Mesenchymal stem cell (in vitro differentiated cells and primary cell): ENCODE measurements at regions not wholly inside any gene's neighbourhood (a gene's known extent, or its start where the extent isn't known, plus 50 kb on each side); places are given as distances from the start of the nearest gene placed in this dataset.

Experiments
- DNase-seq: peaks from one replicate; pipeline ENCODE4 v3.0.0-alpha.2; 2013
- H2AFZ ChIP-seq: one replicate; pipeline ENCODE4 v1.6.1; 2013; ENCODE audit warnings: low read depth, mild to moderate bottlenecking, control low read depth, inconsistent platforms, low read length, moderate library complexity
- H2AK5ac ChIP-seq: 2 replicates; pipeline ENCODE4 v1.6.1; 2013; ENCODE audit warnings: low read length, moderate library complexity, mild to moderate bottlenecking, inconsistent platforms; ENCODE audit not compliant: severe bottlenecking
- H2BK120ac ChIP-seq: one replicate; pipeline ENCODE4 v1.6.1; 2013; ENCODE audit warnings: low read depth, mild to moderate bottlenecking, inconsistent platforms, low read length, moderate library complexity
- H2BK12ac ChIP-seq, 2 experiments: one replicate each; pipeline ENCODE4 v1.6.1; 2013; ENCODE audit warnings: inconsistent platforms in 2 of 2, low read length in 2 of 2, mild to moderate bottlenecking in 2 of 2, moderate library complexity in 2 of 2, control low read depth in 1 of 2
- H2BK15ac ChIP-seq: one replicate; pipeline ENCODE4 v1.6.1; 2013; ENCODE audit warnings: mild to moderate bottlenecking, low read depth, inconsistent platforms; ENCODE audit not compliant: poor library complexity, severe bottlenecking
- H2BK5ac ChIP-seq: 2 replicates; pipeline ENCODE4 v1.6.1; 2013; ENCODE audit warnings: low read depth, mild to moderate bottlenecking, low read length, control low read depth, inconsistent platforms; ENCODE audit not compliant: poor library complexity, severe bottlenecking
- H3K14ac ChIP-seq, 2 experiments: one replicate each; pipeline ENCODE4 v1.6.1; 2013; ENCODE audit warnings: inconsistent platforms in 2 of 2, low read length in 2 of 2, control low read depth in 1 of 2, mild to moderate bottlenecking in 1 of 2, moderate library complexity in 1 of 2
- H3K18ac ChIP-seq, 2 experiments: one replicate each; pipeline ENCODE4 v1.6.1; 2013; ENCODE audit warnings: inconsistent platforms in 2 of 2, low read length in 2 of 2, control low read depth in 1 of 2, low read depth in 1 of 2, mild to moderate bottlenecking in 1 of 2
- H3K23ac ChIP-seq, 2 experiments: one replicate each; pipeline ENCODE4 v1.6.1; 2013; ENCODE audit warnings: inconsistent platforms in 2 of 2, low read length in 2 of 2, mild to moderate bottlenecking in 2 of 2, moderate library complexity in 2 of 2, control low read depth in 1 of 2
- H3K27ac ChIP-seq: 2 replicates; pipeline ENCODE4 v1.5.1; 2013; ENCODE audit warnings: mild to moderate bottlenecking, moderate library complexity, low read length, control low read depth, inconsistent platforms; ENCODE audit not compliant: poor library complexity, severe bottlenecking
- H3K27me3 ChIP-seq, 2 experiments: 2 replicates each; pipeline versions ENCODE4 v1.6.1 to v1.7.0; 2013; ENCODE audit warnings: low read length in 2 of 2, mild to moderate bottlenecking in 2 of 2, moderate library complexity in 2 of 2, control low read depth in 1 of 2, inconsistent platforms in 1 of 2; ENCODE audit not compliant: control insufficient read depth in 1 of 2, insufficient read depth in 1 of 2
- H3K36me3 ChIP-seq, 2 experiments: 2 replicates each; pipeline versions ENCODE4 v1.6.1 to v1.7.0; 2013; ENCODE audit warnings: low read length in 2 of 2, control low read depth in 1 of 2, inconsistent platforms in 1 of 2, low read depth in 1 of 2, mild to moderate bottlenecking in 1 of 2; ENCODE audit not compliant: insufficient read depth in 2 of 2, control insufficient read depth in 1 of 2
- H3K4ac ChIP-seq, 2 experiments: one replicate each; pipeline ENCODE4 v1.6.1; 2013; ENCODE audit warnings: inconsistent platforms in 2 of 2, low read length in 2 of 2, mild to moderate bottlenecking in 2 of 2, moderate library complexity in 2 of 2, control low read depth in 1 of 2, low read depth in 1 of 2
- H3K4me1 ChIP-seq: 2 replicates; pipeline ENCODE4 v1.6.1; 2013; ENCODE audit warnings: low read depth, low read length, control low read depth; ENCODE audit not compliant: control insufficient read depth, insufficient read depth
- H3K4me2 ChIP-seq: 2 replicates; pipeline ENCODE4 v1.6.1; 2013; ENCODE audit warnings: low read length, mild to moderate bottlenecking, inconsistent platforms; ENCODE audit not compliant: poor library complexity, severe bottlenecking
- H3K4me3 ChIP-seq, 2 experiments: 2 replicates each; pipeline versions ENCODE4 v1.5.1 to v1.7.0; 2013; ENCODE audit warnings: low read length in 2 of 2, mild to moderate bottlenecking in 2 of 2, control low read depth in 1 of 2, low read depth in 1 of 2; ENCODE audit not compliant: insufficient read depth in 1 of 2
- H3K79me1 ChIP-seq: replicated peaks from 2 replicates; pipeline ENCODE4 v1.6.1; 2013; ENCODE audit warnings: mild to moderate bottlenecking, control low read depth, low read length, inconsistent platforms; ENCODE audit not compliant: poor library complexity, severe bottlenecking
- H3K9ac ChIP-seq: 2 replicates; pipeline ENCODE4 v1.7.0; 2013; ENCODE audit warnings: mild to moderate bottlenecking, low read length, moderate library complexity
- H3K9me3 ChIP-seq: 2 replicates; pipeline ENCODE4 v1.7.0; 2013; ENCODE audit warnings: mild to moderate bottlenecking, low read length; ENCODE audit not compliant: control insufficient read depth
- H4K8ac ChIP-seq: one replicate; pipeline ENCODE4 v1.6.1; 2013; ENCODE audit warnings: inconsistent platforms, mild to moderate bottlenecking, low read length, moderate library complexity
- H4K91ac ChIP-seq: one replicate; pipeline ENCODE4 v1.6.1; 2013; ENCODE audit warnings: mild to moderate bottlenecking, low read length, inconsistent platforms
- WGBS: methylation state at CpG from one replicate; pipeline ENCODE4 v1.1.7; 2013; ENCODE audit warnings: mixed read lengths; 5-methylcytosine and 5-hydroxymethylcytosine counted together

GRCh38 chr2:41540272-41540998 lies 507.4 kb upstream of the PKDCC start:
- no peak overlapping the region for H4K8ac ChIP-seq
- H4K91ac ChIP-seq = no peak overlapping the region
- H2AK5ac ChIP-seq = no peak overlapping the region
- no peaks in the 10 kb centered on the region for H3K79me1 ChIP-seq
- no peaks in the 10 kb centered on the region for H3K27me3 ChIP-seq
- H2BK12ac ChIP-seq = no peak overlapping the region
- H3K14ac ChIP-seq = no peak overlapping the region
- H2AFZ ChIP-seq = no peak overlapping the region
- H3K27ac ChIP-seq = no peak overlapping the region
- H2BK15ac ChIP-seq = no peak overlapping the region
- DNase-seq = no peak
- no peaks in the 10 kb centered on the region for H3K36me3 ChIP-seq
- H3K4me1 ChIP-seq = no peaks in the 10 kb centered on the region
- H3K9ac ChIP-seq = no peak overlapping the region
- H3K23ac ChIP-seq = no peak overlapping the region
- no peak overlapping the region for H3K18ac ChIP-seq
- H2BK5ac ChIP-seq = no peak overlapping the region
- no peak overlapping the region for H3K4ac ChIP-seq
- H2BK120ac ChIP-seq = no peak overlapping the region
- 100% methylated on average over 1 of the region's 2 CpGs for WGBS
- no peak overlapping the region for H3K4me3 ChIP-seq
- no peak overlapping the region for H3K4me2 ChIP-seq
- peaks cover 9% of the 10 kb centered on the region for H3K9me3 ChIP-seq

DNA sequence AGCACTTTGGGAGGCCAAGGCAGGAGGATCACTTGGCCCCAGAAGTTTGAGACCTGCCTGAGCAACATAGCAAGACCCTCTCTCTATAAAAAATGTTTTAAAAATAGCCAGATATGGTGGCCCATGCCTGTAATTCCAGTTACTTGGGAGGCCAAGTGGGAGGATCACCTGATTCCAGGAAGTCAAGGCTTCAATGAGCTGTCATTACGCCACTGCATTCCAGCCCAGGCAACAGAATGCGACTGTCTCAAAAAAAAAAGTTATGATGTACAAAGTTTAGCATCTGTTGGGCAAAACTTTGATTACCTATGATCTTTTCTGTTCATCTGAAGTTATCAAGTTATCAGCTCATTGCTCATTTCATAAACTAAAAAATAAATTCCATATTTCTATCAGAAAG lies 504.1 kb upstream of the PKDCC start:
- Histone ChIP-seq H4K91ac (no peak overlapping the region), H3K9me3 (no peaks in the 10 kb centered on the region), H3K14ac (no peak overlapping the region), H2BK15ac (no peak overlapping the region), H3K23ac (no peak overlapping the region), H2AFZ (no peak overlapping the region), H2BK120ac (no peak overlapping the region), H3K4ac (no peak overlapping the region), H2BK5ac (no peak overlapping the region), H3K79me1 (no peaks in the 10 kb centered on the region), H3K9ac (no peak overlapping the region), H3K4me3 (no peak overlapping the region), H3K36me3 (no peaks in the 10 kb centered on the region), H3K4me2 (no peak overlapping the region), H4K8ac (no peak overlapping the region), H3K18ac (no peak overlapping the region), H3K27me3 (no peaks in the 10 kb centered on the region), H2AK5ac (no peak overlapping the region), H3K4me1 (no peaks in the 10 kb centered on the region), H3K27ac (no peak overlapping the region), H2BK12ac (no peak overlapping the region)
- DNase-seq = no peak
- WGBS = 63% methylated on average over 1 of the region's 2 CpGs

DNA sequence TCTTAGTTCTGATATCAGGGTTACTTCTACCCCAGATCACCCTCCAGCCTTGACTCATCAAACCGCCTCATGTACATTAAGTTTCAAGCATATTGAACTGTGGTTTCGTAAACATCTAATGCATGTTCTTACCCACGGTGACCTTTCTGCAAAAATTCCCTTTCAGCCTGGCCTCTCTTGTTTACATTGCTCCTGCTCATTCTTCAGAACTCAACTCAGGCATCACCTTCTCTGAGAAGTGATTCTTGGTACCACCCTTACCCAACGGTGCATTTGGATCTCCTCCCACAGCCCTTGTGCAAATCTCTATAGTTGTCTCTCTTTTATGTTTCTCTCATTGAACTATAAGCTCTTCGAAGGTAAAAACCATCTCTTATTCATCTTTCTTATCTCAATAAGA lies 503.1 kb upstream of the PKDCC start:
- Histone ChIP-seq H2BK15ac (no peak overlapping the region), H4K8ac (no peak overlapping the region), H3K4me1 (no peaks in the 10 kb centered on the region), H3K79me1 (no peaks in the 10 kb centered on the region), H3K9ac (no peak overlapping the region), H2BK5ac (no peak overlapping the region), H2BK12ac (no peak overlapping the region), H3K27me3 (no peaks in the 10 kb centered on the region), H3K14ac (no peak overlapping the region), H3K4me2 (no peak overlapping the region), H3K36me3 (no peaks in the 10 kb centered on the region), H3K18ac (no peak overlapping the region), H2AK5ac (no peak overlapping the region), H3K4ac (no peak overlapping the region), H3K4me3 (no peak overlapping the region), H3K23ac (no peak overlapping the region), H4K91ac (no peak overlapping the region), H3K27ac (no peak overlapping the region), H3K9me3 (no peaks in the 10 kb centered on the region), H2AFZ (no peak overlapping the region), H2BK120ac (no peak overlapping the region)
- 72% methylated on average over 3 of the region's 5 CpGs for WGBS
- DNase-seq = no peak

GRCh38 chr2:41546031-41546430 lies 501.8 kb upstream of the PKDCC start:
- no peak overlapping the region for H4K91ac ChIP-seq
- H3K9me3 ChIP-seq = no peaks in the 10 kb centered on the region
- no peak overlapping the region for H3K4me3 ChIP-seq
- no peaks in the 10 kb centered on the region for H3K79me1 ChIP-seq
- H2BK120ac ChIP-seq = no peak overlapping the region
- no peak overlapping the region for H2BK15ac ChIP-seq
- H3K4me2 ChIP-seq = no peak overlapping the region
- no peaks in the 10 kb centered on the region for H3K4me1 ChIP-seq
- H2AK5ac ChIP-seq = no peak overlapping the region
- H3K14ac ChIP-seq = no peak overlapping the region
- no peaks in the 10 kb centered on the region for H3K36me3 ChIP-seq
- DNase-seq = no peak
- no peak overlapping the region for H3K27ac ChIP-seq
- 70% methylated on average over 3 of the region's 4 CpGs for WGBS
- H3K9ac ChIP-seq = no peak overlapping the region
- H3K4ac ChIP-seq = no peak overlapping the region
- no peaks in the 10 kb centered on the region for H3K27me3 ChIP-seq
- no peak overlapping the region for H3K18ac ChIP-seq
- H2BK12ac ChIP-seq = no peak overlapping the region
- H3K23ac ChIP-seq = no peak overlapping the region
- no peak overlapping the region for H4K8ac ChIP-seq
- no peak overlapping the region for H2BK5ac ChIP-seq
- H2AFZ ChIP-seq = no peak overlapping the region
